GM12873 (cell line): ENCODE measurements at regions not wholly inside any gene's neighbourhood (a gene's known extent, or its start where the extent isn't known, plus 50 kb on each side); places are given as distances from the start of the nearest gene placed in this dataset.

Experiments used
- CTCF ChIP-seq: IDR thresholded peaks from 2 replicates; pipeline ENCODE4 v1.5.1; 2012; ENCODE audit warnings: low read depth, mild to moderate bottlenecking, moderate library complexity, low read length, control low read depth; ENCODE audit not compliant: insufficient read depth; ENCODE audit errors: missing control alignments

- no peak for TF ChIP-seq CTCF
Observed at GRCh38 chr4:135164601-135165000, 963.0 kb upstream of the PABPC4L start.

GRCh38 chr4:135144498-135144897, 942.9 kb upstream of the PABPC4L start:
- no peak for TF ChIP-seq CTCF

GRCh38 chr4:135124196-135124595, 922.6 kb upstream of the PABPC4L start:
- TF ChIP-seq CTCF = no peak

GRCh38 chr4:135123632-135124031, 922.0 kb upstream of the PABPC4L start:
- TF ChIP-seq CTCF = no peak

- no peak for TF ChIP-seq CTCF
Observed at GRCh38 chr4:135122457-135122856, 920.9 kb upstream of the PABPC4L start.

- TF ChIP-seq CTCF = no peak
Observed at GRCh38 chr4:135120195-135120594, 918.6 kb upstream of the PABPC4L start.

GRCh38 chr4:135114079-135114478, 912.5 kb upstream of the PABPC4L start:
- TF ChIP-seq CTCF = no peak
